NT2/D1 (cell line): ENCODE measurements at regions not wholly inside any gene's neighbourhood (a gene's known extent, or its start where the extent isn't known, plus 50 kb on each side); places are given as distances from the start of the nearest gene placed in this dataset.

Source experiments
- DNase-seq: peaks from one replicate; pipeline ENCODE4 v3.0.0-alpha.2; 2011; ENCODE audit warnings: low read depth, low spot score
- H3K27me3 ChIP-seq: 2 replicates; pipeline ENCODE4 v1.6.0; 2011; ENCODE audit warnings: mild to moderate bottlenecking; ENCODE audit not compliant: insufficient read length, insufficient read depth
- H3K36me3 ChIP-seq: 2 replicates; pipeline ENCODE4 v1.6.1; 2011; ENCODE audit warnings: mild to moderate bottlenecking, low read length, mixed read lengths; ENCODE audit not compliant: insufficient read depth, insufficient read length
- H3K4me1 ChIP-seq: 2 replicates; pipeline ENCODE4 v1.5.1; 2011; ENCODE audit not compliant: insufficient read depth, insufficient read length
- H3K4me3 ChIP-seq: 2 replicates; pipeline ENCODE4 v1.5.1; 2011; ENCODE audit warnings: low read depth; ENCODE audit not compliant: insufficient read length
- H3K9ac ChIP-seq: 2 replicates; pipeline ENCODE4 v1.6.0; 2011; ENCODE audit warnings: low read depth; ENCODE audit not compliant: insufficient read length
- H3K9me3 ChIP-seq: 2 replicates; pipeline ENCODE4 v1.5.1; 2011; ENCODE audit warnings: mild to moderate bottlenecking, low read length; ENCODE audit not compliant: insufficient read depth
- SUZ12 ChIP-seq: IDR thresholded peaks from 2 replicates; pipeline ENCODE4 v1.6.1; 2011; ENCODE audit not compliant: insufficient read length, insufficient read depth; ENCODE audit errors: extremely low read depth
- YY1 ChIP-seq: IDR thresholded peaks from 2 replicates; pipeline ENCODE4 v1.6.1; 2011; ENCODE audit not compliant: insufficient read length, insufficient read depth
- ZNF274 ChIP-seq: IDR thresholded peaks from 2 replicates; pipeline ENCODE4 v1.6.1; 2011; ENCODE audit warnings: mild to moderate bottlenecking, low read depth, low read length

DNA sequence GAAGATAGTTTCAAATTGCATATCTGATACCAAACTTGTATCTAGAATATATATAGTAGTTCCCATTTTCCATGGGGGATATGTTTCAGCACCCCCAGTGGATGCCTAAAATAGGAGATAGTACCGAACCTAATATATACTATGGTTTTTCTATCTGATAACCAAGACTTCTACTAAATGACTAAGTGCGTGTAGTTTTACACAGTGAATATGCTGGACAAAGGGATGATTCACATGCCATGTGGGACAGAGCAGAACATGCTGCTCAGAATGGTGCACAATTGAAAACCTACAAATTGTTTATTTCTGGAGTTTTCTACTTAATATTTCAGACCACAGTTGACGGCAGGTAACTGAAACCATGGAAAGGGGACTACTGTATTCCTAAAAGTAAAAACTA is 73.4 kb upstream of the TP63 start:
- Histone ChIP-seq H3K4me1 (no peaks in the 10 kb centered on the region), H3K36me3 (no peaks in the 10 kb centered on the region), H3K4me3 (no peak overlapping the region), H3K9me3 (no peaks in the 10 kb centered on the region), H3K9ac (no peak overlapping the region), H3K27me3 (no peaks in the 10 kb centered on the region)
- TF ChIP-seq SUZ12 (no peak), ZNF274 (no peak), YY1 (no peak)
- no peak for DNase-seq

DNA sequence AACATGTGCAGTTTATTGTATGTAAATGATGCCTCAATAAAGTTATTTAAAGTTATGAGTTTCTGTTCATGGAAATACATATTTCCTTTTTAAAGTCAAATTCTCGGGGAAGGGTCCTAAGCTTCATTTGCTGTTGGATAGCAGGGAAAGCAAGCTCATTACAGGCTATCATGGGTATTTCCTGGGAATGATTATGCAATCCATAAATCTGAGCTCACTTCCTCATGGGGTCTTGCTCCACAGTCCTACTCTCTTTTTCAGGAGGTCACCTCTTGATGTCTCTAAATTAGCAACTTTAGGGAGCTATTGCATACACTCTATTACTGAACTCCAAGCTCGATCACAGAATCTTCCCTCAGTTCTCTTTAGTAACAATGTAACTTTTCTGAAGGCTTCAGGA is 69.9 kb upstream of the TP63 start:
- no peaks in the 10 kb centered on the region for H3K9me3 ChIP-seq
- no peaks in the 10 kb centered on the region for H3K36me3 ChIP-seq
- peaks cover 3% of the 10 kb centered on the region for H3K4me1 ChIP-seq
- no peak overlapping the region for H3K9ac ChIP-seq
- H3K27me3 ChIP-seq: no peaks in the 10 kb centered on the region
- TF ChIP-seq SUZ12 (no peak), YY1 (no peak), ZNF274 (no peak)
- H3K4me3 ChIP-seq: no peak overlapping the region
- no peak for DNase-seq

DNA sequence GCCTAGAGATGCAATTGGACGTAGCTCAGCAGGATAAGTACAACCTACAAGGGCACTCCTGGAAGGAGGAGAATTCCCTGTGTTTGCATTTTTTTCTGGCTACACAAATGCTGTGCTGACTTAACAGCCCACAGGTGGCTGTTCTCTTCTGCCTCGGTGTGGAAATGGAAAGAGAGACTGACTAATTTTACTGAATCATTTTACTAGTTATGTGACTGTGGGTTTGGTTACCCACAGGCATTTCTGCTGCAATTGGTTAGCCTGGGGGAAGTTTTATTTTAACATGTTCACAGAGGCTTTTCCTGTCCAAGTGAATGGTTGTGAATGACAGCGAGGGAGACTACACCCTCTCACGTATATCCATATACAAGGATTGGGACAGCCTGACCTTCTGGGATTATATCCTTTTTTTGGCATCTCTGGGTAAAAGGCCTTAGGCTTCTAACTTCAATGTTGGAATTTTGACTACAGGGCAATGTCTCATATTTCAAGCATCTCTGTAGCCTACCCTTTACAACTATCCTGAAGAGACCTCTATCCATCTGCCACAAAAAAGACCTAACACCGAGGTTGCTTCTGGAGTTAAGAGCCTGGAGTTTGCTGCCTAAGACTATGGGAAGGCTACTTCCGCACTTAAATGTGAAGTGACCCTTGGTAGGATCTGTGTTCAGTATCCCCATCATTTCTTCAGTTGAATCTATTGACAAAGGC is 67.2 kb upstream of the TP63 start:
- Histone ChIP-seq H3K9me3 (no peaks in the 10 kb centered on the region), H3K4me1 (peaks cover 3% of the 10 kb centered on the region), H3K4me3 (no peak overlapping the region), H3K27me3 (no peaks in the 10 kb centered on the region), H3K36me3 (no peaks in the 10 kb centered on the region), H3K9ac (no peak overlapping the region)
- TF ChIP-seq SUZ12 (no peak), ZNF274 (no peak), YY1 (no peak)
- no peak for DNase-seq

DNA sequence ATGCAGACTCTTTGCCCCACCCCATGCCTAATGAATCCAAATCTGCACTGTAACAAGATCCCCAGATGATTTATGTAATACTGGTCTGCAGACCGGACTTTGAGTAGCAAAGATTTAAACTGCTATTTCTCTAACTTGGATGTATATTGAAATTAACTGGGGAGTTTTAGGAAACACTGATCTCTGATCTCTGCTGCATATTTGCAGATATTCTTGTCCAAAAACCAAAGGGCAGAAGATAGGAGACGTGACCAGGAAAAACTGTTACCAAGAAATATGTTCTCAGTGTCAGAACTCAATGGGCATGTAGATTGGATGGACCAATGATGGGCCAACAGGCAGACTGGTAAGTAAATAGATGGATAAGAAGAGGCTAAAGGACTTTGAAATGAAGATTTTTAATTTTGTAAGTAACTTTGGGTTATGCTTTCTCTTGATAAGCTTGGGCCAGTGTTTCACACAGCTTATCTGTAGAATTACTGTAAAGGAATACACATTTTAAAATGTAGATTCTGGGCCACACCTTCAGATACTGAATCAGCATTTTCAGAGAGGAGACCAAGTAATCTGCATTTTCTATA is 64.5 kb upstream of the TP63 start:
- peaks cover 3% of the 10 kb centered on the region for H3K4me1 ChIP-seq
- H3K4me3 ChIP-seq: no peak overlapping the region
- H3K9ac ChIP-seq: no peak overlapping the region
- H3K9me3 ChIP-seq: no peaks in the 10 kb centered on the region
- no peak for DNase-seq
- no peak for TF ChIP-seq YY1
- TF ChIP-seq SUZ12: no peak
- TF ChIP-seq ZNF274: no peak
- no peaks in the 10 kb centered on the region for H3K27me3 ChIP-seq
- H3K36me3 ChIP-seq: no peaks in the 10 kb centered on the region

DNA sequence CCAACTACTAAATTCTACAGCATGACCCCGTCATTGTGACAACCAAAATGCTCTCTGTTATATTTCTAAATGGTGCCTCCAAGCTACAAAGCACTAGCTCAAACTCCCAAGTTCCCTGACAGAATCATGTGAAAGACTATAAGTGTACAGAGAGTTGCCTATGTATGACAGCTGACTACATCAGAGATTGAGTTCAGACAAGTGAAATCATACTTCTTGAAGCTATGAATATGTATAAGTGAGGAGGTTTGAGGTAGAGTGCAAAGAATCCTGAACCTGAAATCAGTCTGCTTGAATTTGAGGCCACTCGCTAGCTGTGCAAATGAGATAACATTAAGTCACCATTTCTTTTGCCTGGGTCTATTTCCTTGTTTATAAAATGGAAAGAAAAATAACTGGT is 63.9 kb upstream of the TP63 start:
- Histone ChIP-seq H3K9me3 (no peaks in the 10 kb centered on the region), H3K4me3 (no peak overlapping the region), H3K27me3 (no peaks in the 10 kb centered on the region), H3K36me3 (no peaks in the 10 kb centered on the region), H3K4me1 (peaks cover 3% of the 10 kb centered on the region), H3K9ac (no peak overlapping the region)
- no peak for DNase-seq
- TF ChIP-seq SUZ12: no peak
- TF ChIP-seq ZNF274: no peak

DNA sequence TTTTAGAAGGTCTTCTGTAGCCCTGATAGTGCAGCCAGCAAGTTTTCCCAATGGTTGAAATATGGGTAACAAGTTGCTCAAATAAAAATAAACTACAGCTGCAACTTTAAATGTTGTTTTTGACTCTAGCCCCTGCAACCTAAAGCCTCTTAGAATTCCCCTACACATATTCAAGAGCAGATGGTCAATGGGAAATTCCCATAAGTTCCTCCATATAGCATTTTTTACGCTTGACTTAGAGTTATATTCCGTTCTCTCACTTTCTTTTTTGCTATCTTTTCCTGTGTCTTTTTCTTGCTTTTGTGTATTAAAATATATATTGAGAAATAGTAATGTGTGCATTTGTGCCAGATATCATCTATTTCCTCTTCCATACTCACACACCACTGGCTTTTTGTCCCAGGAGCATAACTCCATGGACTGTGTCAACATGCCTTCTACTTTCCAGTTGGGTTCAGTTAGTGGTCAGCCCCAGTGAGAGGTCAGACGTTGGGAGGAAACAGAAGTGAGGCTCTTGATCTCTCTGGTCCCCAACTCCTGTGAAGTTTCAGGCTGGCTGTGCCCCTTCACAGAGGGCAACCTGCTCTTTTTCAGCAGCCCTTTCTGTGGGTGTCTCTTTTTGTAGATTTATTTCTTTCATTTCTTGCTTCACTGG is 63.3 kb upstream of the TP63 start:
- H3K9ac ChIP-seq: no peak overlapping the region
- H3K9me3 ChIP-seq: no peaks in the 10 kb centered on the region
- DNase-seq: no peak
- no peak for TF ChIP-seq ZNF274
- TF ChIP-seq YY1: no peak
- TF ChIP-seq SUZ12: no peak
- H3K4me1 ChIP-seq: peaks cover 3% of the 10 kb centered on the region
- no peaks in the 10 kb centered on the region for H3K27me3 ChIP-seq
- H3K36me3 ChIP-seq: no peaks in the 10 kb centered on the region
- H3K4me3 ChIP-seq: no peak overlapping the region

DNA sequence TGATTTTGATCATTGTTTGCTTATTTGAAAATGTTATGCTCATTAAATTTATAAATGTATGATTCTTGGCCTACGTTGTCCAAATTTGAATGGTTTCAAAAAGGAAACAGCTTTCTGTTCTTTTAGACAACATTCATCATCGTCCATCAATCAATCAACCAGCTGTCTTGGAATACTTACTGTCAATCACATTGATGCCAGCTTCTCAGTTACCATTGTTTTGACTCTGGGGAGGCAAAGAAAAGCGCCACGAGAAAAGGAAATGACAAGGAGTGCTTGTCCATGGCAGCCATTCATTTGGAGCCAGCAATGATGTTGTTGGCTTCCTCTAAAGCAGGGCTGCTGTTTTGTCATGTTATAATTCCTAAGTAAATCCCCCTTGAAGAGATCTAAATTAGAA is 62.2 kb upstream of the TP63 start:
- no peaks in the 10 kb centered on the region for H3K36me3 ChIP-seq
- H3K4me3 ChIP-seq: no peak overlapping the region
- no peak for TF ChIP-seq SUZ12
- no peak for TF ChIP-seq YY1
- no peak for TF ChIP-seq ZNF274
- H3K9ac ChIP-seq: no peak overlapping the region
- H3K27me3 ChIP-seq: no peaks in the 10 kb centered on the region
- H3K4me1 ChIP-seq: no peaks in the 10 kb centered on the region
- DNase-seq: no peak
- H3K9me3 ChIP-seq: no peaks in the 10 kb centered on the region
